ENCODE measurements at regions not wholly inside any gene's neighbourhood (a gene's known extent, or its start where the extent isn't known, plus 50 kb on each side); places are given as distances from the start of the nearest gene placed in this dataset.

- Histone ChIP-seq H4K20me1 (ENCODE audit: insufficient read depth, low read length) (peaks cover 5% of the 10 kb centered on the region), H3K27ac (ENCODE audit: low read depth, low read length) (no peak overlapping the region), H3K4me2 (ENCODE audit: low read length) (no peak overlapping the region), H3K36me3 (ENCODE audit: insufficient read depth, low read length) (no peaks in the 10 kb centered on the region), H3K4me3 (ENCODE audit: insufficient read depth, low read depth, low read length) (no peak overlapping the region), H3K9ac (ENCODE audit: low read length) (no peak overlapping the region), H2AFZ (ENCODE audit: low read depth, low read length) (no peak overlapping the region), H3K9me3 (ENCODE audit: insufficient read depth, low read depth, low read length) (peaks cover 2% of the 10 kb centered on the region), H3K4me1 (ENCODE audit: insufficient read depth, low read length) (peaks cover 7% of the 10 kb centered on the region), H3K79me2 (ENCODE audit: insufficient read depth, low read length) (no peaks in the 10 kb centered on the region), H3K27me3 (ENCODE audit: insufficient read depth, low read length) (peaks cover 40% of the 10 kb centered on the region)
- H3K4me1 Mint-ChIP-seq (ENCODE audit: low read depth, unreplicated experiment): peaks cover 50% of the 10 kb centered on the region
- DNase-seq (ENCODE audit: low read depth) (no peak), FAIRE-seq (no peak)
- H3K4me3 Mint-ChIP-seq (ENCODE audit: unreplicated experiment): no peak overlapping the region
- no peak for TF ChIP-seq EZH2 (IDR thresholded peaks at IDR 0.05; ENCODE audit: insufficient read depth, low read length)
- TF ChIP-seq CTCF (IDR thresholded peaks at IDR 0.05; ENCODE audit: insufficient read depth, low read depth, low read length): no peak
- H3K27ac Mint-ChIP-seq (ENCODE audit: unreplicated experiment): peak overlapping the region; percentile 93
- H3K9me3 Mint-ChIP-seq (ENCODE audit: unreplicated experiment): no peaks in the 10 kb centered on the region
- no peaks in the 10 kb centered on the region for H3K36me3 Mint-ChIP-seq (ENCODE audit: low read depth, unreplicated experiment)
- H3K27me3 Mint-ChIP-seq (ENCODE audit: low read depth, unreplicated experiment): no peaks in the 10 kb centered on the region
Measured at GRCh38 chr13:76385586-76385985, 500.6 kb downstream of the KCTD12 start.

GRCh38 chr13:76383676-76384461, 502.3 kb downstream of the KCTD12 start:
- TF ChIP-seq EZH2 (IDR thresholded peaks at IDR 0.05; ENCODE audit: insufficient read depth, low read length) (no peak), CTCF (IDR thresholded peaks at IDR 0.05; ENCODE audit: insufficient read depth, low read depth, low read length) (no peak)
- Histone ChIP-seq H3K4me1 (ENCODE audit: insufficient read depth, low read length) (peaks cover 7% of the 10 kb centered on the region), H3K9ac (ENCODE audit: low read length) (no peak overlapping the region), H3K4me3 (ENCODE audit: insufficient read depth, low read depth, low read length) (no peak overlapping the region), H3K4me2 (ENCODE audit: low read length) (peak overlapping the region; percentile 39), H3K27ac (ENCODE audit: low read depth, low read length) (peak overlapping the region; percentile 78), H3K79me2 (ENCODE audit: insufficient read depth, low read length) (no peaks in the 10 kb centered on the region), H3K9me3 (ENCODE audit: insufficient read depth, low read depth, low read length) (peaks cover 2% of the 10 kb centered on the region), H3K27me3 (ENCODE audit: insufficient read depth, low read length) (peaks cover 36% of the 10 kb centered on the region), H4K20me1 (ENCODE audit: insufficient read depth, low read length) (peaks cover 5% of the 10 kb centered on the region), H2AFZ (ENCODE audit: low read depth, low read length) (no peak overlapping the region), H3K36me3 (ENCODE audit: insufficient read depth, low read length) (no peaks in the 10 kb centered on the region)
- Mint-ChIP-seq H3K27ac (ENCODE audit: unreplicated experiment) (peak overlapping the region; percentile 91), H3K9me3 (ENCODE audit: unreplicated experiment) (peaks cover 5% of the 10 kb centered on the region), H3K4me3 (ENCODE audit: unreplicated experiment) (no peak overlapping the region), H3K36me3 (ENCODE audit: low read depth, unreplicated experiment) (no peaks in the 10 kb centered on the region), H3K27me3 (ENCODE audit: low read depth, unreplicated experiment) (no peaks in the 10 kb centered on the region), H3K4me1 (ENCODE audit: low read depth, unreplicated experiment) (peaks cover 50% of the 10 kb centered on the region)
- DNase-seq (ENCODE audit: low read depth): peak; percentile 92
- peak; percentile 62 for FAIRE-seq

- H3K4me2 ChIP-seq (ENCODE audit: low read length): no peak overlapping the region
- H3K27me3 ChIP-seq (ENCODE audit: insufficient read depth, low read length): peaks cover 28% of the 10 kb centered on the region
- peaks cover 34% of the 10 kb centered on the region for H3K4me1 Mint-ChIP-seq (ENCODE audit: low read depth, unreplicated experiment)
- peak overlapping the region; percentile 73 for H3K27ac Mint-ChIP-seq (ENCODE audit: unreplicated experiment)
- H3K4me3 Mint-ChIP-seq (ENCODE audit: unreplicated experiment): no peak overlapping the region
- H2AFZ ChIP-seq (ENCODE audit: low read depth, low read length): no peak overlapping the region
- FAIRE-seq: no peak
- H3K27ac ChIP-seq (ENCODE audit: low read depth, low read length): no peak overlapping the region
- H3K36me3 ChIP-seq (ENCODE audit: insufficient read depth, low read length): no peaks in the 10 kb centered on the region
- no peaks in the 10 kb centered on the region for H3K36me3 Mint-ChIP-seq (ENCODE audit: low read depth, unreplicated experiment)
- H3K9me3 Mint-ChIP-seq (ENCODE audit: unreplicated experiment): peaks cover 5% of the 10 kb centered on the region
- peaks cover 7% of the 10 kb centered on the region for H3K4me1 ChIP-seq (ENCODE audit: insufficient read depth, low read length)
- H3K79me2 ChIP-seq (ENCODE audit: insufficient read depth, low read length): no peaks in the 10 kb centered on the region
- no peak overlapping the region for H3K4me3 ChIP-seq (ENCODE audit: insufficient read depth, low read depth, low read length)
- H3K27me3 Mint-ChIP-seq (ENCODE audit: low read depth, unreplicated experiment): no peaks in the 10 kb centered on the region
- peaks cover 5% of the 10 kb centered on the region for H4K20me1 ChIP-seq (ENCODE audit: insufficient read depth, low read length)
- H3K9me3 ChIP-seq (ENCODE audit: insufficient read depth, low read depth, low read length): no peaks in the 10 kb centered on the region
- DNase-seq (ENCODE audit: low read depth): peak; percentile 73
- TF ChIP-seq CTCF (IDR thresholded peaks at IDR 0.05; ENCODE audit: insufficient read depth, low read depth, low read length) (no peak), EZH2 (IDR thresholded peaks at IDR 0.05; ENCODE audit: insufficient read depth, low read length) (no peak)
- H3K9ac ChIP-seq (ENCODE audit: low read length): no peak overlapping the region
Measured at GRCh38 chr13:76380446-76381065, 505.6 kb downstream of the KCTD12 start.
